Activated naive CD4-positive, alpha-beta T cell (primary cell): ENCODE measurements at regions not wholly inside any gene's neighbourhood (a gene's known extent, or its start where the extent isn't known, plus 50 kb on each side); places are given as distances from the start of the nearest gene placed in this dataset.

Experiments
- DNase-seq, 4 experiments: peaks; one replicate each; lab custom pipeline; 2025; lab: John Stamatoyannopoulos, UW

DNA sequence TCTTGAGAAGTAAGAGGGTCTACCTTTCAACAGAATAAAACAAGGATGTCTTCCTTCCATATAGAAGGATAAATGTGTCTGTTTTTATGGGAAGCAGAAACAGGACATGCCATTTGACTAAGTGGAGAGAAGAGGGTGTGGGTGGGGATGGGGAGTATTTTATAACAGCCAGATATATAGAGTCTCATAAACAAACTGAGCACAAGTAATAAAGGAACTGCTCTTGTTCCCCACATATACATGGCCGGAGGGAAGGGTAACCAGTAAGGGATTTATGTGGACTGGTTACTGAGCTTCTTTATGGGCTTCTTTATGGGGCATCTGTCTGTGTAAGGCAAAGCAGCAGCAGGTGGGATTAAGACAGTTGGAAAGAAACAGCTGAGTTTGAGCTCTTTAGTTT is 558.1 kb downstream of the REEP3 start:
- no peak for DNase-seq

GRCh38 chr10:64080071-64080470 is 558.9 kb downstream of the REEP3 start:
- no peak for DNase-seq

- no peak for DNase-seq
Measured at GRCh38 chr10:64081947-64082482, 560.8 kb downstream of the REEP3 start.

DNA sequence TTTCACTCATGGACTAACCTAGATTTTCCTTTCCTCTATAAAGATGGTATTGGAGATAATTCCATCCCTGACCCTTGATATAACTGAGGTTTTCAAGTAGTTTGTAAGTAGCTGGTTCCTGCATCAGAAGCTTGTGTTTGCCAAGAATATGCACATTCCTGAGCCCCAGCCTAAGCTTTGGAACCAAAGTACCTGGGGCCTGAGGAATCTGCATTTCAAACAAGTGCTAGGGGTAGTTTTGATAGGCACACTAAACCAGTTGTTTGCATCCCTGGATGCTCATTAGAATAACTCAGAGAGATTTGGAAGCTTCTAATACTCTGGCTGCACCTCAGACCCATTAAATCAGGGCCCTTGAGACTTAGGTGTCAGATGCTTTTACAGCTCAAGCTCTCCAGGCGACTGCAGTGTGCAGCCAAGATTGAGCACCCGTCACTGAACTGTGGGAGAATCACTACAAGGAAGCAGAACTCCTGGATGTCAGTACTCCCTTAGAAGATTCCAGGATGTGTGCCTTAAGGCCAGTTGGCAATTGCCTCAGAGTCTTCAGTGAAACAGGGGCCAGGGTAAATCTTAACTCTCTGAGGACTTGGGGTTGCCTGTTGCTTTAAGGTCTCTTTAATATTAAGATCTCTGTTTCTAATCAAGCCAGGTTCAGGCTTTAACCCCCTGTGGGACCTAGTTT is 565.0 kb downstream of the REEP3 start:
- no peak for DNase-seq

DNA sequence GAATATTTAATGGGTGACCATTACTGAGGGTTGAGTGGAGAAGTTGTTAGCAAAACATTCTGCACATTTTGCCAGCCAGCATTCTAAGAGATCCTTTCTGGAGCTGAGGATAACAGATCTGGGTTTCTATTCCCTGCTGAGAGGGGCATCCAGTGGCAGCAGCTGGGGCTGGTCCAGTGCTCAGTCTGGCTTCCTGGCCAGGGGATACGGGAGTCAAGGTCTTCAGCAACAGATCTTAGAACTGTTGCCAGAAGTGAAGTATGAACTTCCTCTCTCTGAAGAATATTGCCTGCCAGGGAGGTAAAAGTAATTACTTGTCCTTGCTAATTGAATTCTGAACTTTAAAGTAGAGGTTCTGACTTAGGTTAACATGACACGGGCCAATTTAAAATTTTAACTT is 568.4 kb downstream of the REEP3 start:
- no peak for DNase-seq

DNA sequence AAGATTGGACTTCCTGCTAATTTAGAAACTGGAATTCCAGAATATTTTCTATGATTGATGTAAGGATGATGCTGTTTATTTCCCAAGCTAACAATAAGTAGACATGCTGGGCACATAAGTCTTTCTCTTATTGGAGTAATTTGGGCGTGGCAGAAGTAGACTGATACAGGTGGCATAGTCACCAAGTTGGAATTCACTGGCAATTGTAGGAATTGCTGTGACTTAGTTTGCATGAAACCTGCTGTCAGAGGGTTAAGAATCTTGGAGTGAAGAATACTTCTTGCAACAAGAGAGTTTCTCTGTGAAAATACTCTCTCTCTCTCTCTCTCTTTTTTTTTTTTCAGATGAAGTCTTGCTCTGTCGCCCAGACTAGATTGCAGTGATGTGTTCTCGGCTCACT is 569.7 kb downstream of the REEP3 start:
- no peak for DNase-seq

GRCh38 chr10:64091897-64092296 is 570.7 kb downstream of the REEP3 start:
- DNase-seq, result no peak

DNA sequence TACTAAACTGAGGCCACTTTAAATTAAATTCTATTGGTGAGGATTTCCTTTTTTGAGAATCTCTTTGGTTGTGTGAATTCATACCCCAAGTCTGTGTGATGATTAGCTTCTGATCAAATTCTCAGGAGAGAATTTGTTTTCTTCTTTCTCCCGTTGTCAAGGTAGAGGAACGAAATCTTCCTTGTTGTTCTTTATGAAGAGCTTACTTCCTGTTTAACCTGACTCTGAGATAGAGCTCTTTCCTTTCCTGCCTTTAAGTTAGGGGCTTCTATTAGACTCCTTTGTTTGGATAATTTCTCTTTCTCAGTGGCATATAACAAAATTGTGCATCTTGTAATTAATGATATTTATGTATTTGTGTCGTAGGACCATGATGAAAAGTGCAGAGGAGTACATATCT is 572.1 kb downstream of the REEP3 start:
- DNase-seq, result no peak

DNA sequence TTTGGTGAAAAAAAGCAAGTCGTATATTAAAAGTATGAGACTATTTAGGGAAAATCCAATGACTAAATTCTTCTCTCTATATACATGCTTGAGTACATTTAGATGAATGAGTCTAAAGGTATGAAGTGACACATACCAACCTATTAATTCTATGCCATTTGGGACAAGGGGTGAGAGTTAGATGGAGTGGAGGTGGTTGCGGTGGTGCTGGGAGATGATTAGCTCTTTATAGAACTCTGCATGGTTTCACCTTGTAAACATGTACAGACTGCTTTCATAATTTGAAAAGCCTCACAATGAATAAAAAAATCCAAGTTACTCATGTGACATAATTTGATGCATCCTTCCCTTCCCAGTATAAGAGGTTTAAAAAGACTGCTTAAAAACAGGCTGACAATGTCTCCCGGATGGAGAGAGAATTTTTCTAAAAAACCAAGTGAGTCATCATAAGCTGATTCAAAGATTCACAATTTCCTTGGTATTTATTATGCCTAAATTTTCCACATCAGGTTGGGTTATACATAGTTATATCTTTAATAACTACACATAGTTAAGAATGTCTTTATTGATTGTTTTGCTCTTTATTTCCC is 572.8 kb downstream of the REEP3 start:
- no peak for DNase-seq

- DNase-seq, result no peak
Measured at GRCh38 chr10:64096941-64097340, 575.7 kb downstream of the REEP3 start.

DNA sequence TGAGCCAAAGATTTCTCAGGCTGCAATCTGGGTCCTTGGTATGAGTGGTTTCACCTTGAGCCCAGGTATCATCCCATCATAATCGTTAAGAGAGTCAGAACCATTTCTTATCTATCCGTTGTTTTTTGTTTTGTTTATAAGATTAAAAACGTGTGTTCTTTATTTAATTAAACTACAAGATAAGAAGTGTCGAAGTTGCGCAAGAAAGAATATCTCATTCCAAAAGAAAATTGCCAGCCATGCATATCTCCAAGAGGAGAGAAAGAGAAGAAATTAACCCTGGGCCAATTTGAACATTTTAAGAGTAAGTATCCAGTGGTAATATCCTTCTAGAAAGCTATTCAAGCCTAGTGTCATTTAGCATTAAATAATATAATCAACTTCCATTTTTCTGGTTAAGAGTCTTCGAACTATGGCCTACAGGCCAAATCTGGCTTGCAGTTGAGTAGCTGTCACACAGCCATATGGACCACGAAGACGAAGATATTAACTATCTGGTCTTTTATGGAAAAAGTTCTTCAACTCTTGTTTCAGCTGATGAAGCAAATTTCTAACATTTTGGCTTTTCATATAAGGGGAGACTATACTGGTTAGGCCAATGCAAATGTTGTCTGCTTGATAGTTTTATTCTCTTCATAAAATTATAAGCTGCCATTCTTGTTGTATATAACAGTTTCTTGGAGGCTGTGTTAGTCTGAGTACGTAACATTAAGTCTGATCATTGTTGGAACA is 576.4 kb downstream of the REEP3 start:
- DNase-seq, result no peak

GRCh38 chr10:64098994-64099393 is 577.8 kb downstream of the REEP3 start:
- no peak for DNase-seq

- DNase-seq, result no peak
Measured at GRCh38 chr10:64101606-64102263, 580.5 kb downstream of the REEP3 start.

GRCh38 chr10:64102264-64102633 is 581.0 kb downstream of the REEP3 start:
- no peak for DNase-seq

DNA sequence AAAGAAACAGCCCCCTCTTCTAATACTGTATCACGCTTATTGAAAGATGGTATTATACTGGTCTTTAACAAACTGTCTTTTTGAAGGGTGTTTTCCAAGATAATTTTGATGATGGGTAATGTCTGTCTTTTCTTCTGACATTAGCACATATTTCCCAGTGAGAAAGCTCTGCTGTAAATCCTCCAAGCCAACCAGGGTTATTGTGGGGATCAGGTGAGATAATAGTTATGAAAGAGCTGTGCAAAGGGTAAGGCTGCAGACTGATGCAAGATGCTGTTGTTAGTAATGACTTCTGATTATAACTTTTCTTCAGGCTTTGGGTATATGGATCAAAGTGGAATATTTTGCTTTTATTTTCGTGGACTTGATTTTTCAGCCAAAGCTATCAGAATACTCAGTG is 581.7 kb downstream of the REEP3 start:
- no peak for DNase-seq

DNA sequence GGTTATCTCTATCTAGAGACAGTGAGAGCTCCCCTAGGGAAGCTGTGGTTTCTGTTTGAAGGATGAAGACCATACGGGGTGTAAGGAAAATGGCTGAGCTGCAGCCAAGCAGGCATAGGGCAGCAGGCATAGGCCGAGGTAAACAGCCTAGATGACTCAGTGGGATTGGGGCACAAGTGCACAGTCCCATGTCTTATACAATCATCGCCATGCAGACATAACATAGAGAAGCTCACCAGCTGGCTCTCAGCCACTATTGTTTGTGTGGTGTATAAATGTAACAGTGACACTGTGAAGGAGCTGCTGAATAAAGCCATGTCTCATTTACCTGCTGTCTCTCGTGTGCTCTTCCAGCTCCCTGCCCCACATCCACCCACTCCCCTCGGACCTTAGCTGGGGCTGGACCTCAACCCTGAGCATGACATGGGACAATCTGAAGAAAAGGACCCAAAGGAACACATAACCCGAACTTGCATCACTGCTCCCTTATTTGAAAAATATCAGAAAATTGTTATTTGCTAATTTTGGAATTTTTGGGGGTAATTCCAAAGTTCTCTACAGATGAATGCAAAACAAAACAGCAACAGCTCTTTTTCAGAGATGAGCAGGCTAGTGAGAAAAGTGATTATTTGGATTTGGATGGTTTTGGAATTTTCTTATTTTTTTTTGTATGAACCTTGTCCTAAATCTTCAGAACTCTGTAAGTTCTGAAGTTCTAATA is 582.7 kb downstream of the REEP3 start:
- no peak for DNase-seq

DNA sequence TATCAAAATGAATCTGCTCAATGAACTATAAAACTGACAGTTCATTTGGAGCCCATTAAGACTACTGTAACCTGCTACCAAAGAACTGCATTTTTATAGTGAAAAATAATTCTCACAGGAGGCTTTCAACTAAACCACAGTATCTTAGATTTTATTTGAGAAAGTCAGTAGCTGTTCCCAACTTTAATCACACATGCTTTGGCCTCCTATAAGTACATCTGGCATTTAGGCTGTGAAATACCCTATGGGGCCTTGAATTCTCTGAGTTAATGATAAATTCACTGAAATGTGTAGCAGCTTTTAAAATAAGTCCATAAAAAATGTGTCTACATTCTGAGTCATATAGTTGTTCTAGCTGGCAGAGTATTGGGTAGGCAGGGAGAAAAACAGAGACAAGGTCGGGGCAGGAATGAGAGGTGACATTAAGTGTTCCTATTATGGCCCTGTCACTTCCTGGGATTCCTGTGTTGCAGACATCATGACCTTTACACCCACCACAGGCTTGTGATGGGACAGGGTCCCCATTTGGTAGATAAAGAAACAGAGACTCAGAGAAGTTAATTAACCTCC is 588.8 kb downstream of the REEP3 start:
- DNase-seq, result no peak

- DNase-seq, result no peak
Measured at GRCh38 chr10:64112701-64113355, 591.6 kb downstream of the REEP3 start.

DNA sequence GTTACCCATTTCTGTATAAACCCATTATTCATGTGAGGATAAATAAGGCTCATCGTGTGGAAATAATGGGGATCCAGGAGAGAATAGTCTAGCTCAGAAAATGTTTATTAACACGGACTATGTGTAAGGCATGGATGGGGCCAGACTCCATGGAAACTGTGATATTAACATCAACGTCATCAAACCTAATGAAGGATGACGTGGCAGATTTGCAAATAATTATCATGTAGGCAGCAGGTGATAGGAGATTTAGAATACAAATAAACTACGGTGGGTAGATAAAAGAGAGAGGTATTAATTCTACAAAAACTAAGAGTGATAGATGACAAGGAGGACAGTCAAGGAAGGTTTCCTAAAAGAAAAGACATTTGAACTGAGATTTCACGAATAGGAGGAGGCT is 592.2 kb downstream of the REEP3 start:
- no peak for DNase-seq

GRCh38 chr10:64113792-64114191 is 592.6 kb downstream of the REEP3 start:
- no peak for DNase-seq

DNA sequence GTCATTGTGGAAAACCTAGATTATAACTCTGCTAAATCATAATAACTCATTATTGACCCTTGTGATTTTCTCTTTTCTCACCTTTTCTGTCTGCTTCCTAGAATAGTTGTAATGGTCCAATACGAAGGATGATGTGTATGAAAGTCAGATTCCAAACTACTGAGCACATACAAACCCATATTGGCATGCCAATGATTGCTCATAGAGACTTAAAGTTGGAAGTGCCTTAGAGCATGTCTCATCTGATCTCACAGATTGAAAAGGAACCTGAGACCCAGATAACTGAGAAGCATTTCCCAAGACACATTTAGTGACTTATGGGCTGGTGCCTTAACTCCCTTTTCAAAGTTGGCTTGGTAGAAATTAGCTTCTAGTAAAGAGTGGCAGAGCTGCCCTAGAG is 594.3 kb downstream of the REEP3 start:
- DNase-seq, result no peak
